SJSA1 (cell line): ENCODE measurements at regions not wholly inside any gene's neighbourhood (a gene's known extent, or its start where the extent isn't known, plus 50 kb on each side); places are given as distances from the start of the nearest gene placed in this dataset.

Source experiments
- DNase-seq, 2 experiments: peaks; one replicate each; pipeline ENCODE4 v3.0.0-alpha.2; 2015 to 2020; ENCODE audit warnings: low spot score in 2 of 2, low read depth in 1 of 2
- H3K27ac ChIP-seq: fragments of 250-450 bp; sonication (Bioruptor Pico); 2 replicates; pipeline ENCODE4 v1.5.1; 2020; ENCODE audit warnings: mild to moderate bottlenecking, moderate library complexity
- H3K27me3 ChIP-seq: fragments of 250-450 bp; sonication (Bioruptor Pico); replicated peaks from 2 replicates; pipeline ENCODE4 v1.5.1; 2020; ENCODE audit warnings: mild to moderate bottlenecking, moderate library complexity
- H3K36me3 ChIP-seq: fragments of 250-450 bp; sonication (Bioruptor Pico); 2 replicates; pipeline ENCODE4 v1.5.1; 2020; ENCODE audit warnings: mild to moderate bottlenecking
- H3K4me1 ChIP-seq: fragments of 250-450 bp; sonication (Bioruptor Pico); replicated peaks from 2 replicates; pipeline ENCODE4 v1.6.1; 2021; ENCODE audit warnings: mild to moderate bottlenecking
- H3K4me3 ChIP-seq: fragments of 250-450 bp; sonication (Bioruptor Pico); 2 replicates; pipeline ENCODE4 v1.5.1; 2020; ENCODE audit warnings: mild to moderate bottlenecking
- H3K9me3 ChIP-seq: fragments of 250-450 bp; sonication (Bioruptor Pico); replicated peaks from 2 replicates; pipeline ENCODE4 v1.5.1; 2020; ENCODE audit warnings: mild to moderate bottlenecking

GRCh38 chr11:127600674-127601073 lies 600.1 kb upstream of the KIRREL3 start:
- no peak overlapping the region for H3K27ac ChIP-seq
- H3K9me3 ChIP-seq: no peaks in the 10 kb centered on the region
- no peak overlapping the region for H3K4me3 ChIP-seq
- H3K4me1 ChIP-seq: no peaks in the 10 kb centered on the region
- DNase-seq: no peak
- H3K27me3 ChIP-seq: no peaks in the 10 kb centered on the region
- H3K36me3 ChIP-seq: no peaks in the 10 kb centered on the region

DNA sequence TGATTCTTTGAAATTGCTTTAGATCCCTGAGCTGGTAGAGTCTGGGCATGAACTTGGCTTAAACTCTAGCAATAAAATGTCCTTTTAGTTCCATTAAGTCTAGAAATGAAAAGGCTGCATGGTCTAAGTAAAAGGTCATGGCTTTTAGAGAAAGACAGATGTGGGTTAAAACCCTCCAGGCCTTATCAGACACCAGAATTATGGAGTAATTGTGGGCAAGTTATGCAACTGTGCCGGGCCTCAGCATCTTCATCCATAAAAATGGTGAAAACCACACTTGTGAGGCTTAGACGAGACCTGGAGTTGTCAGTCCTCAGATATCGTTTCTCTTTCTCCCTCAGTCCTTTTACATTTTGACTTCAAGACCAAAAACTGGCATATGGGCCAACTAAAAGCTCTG lies 597.9 kb upstream of the KIRREL3 start:
- H3K36me3 ChIP-seq: no peaks in the 10 kb centered on the region
- H3K27ac ChIP-seq: no peak overlapping the region
- H3K4me3 ChIP-seq: no peak overlapping the region
- H3K27me3 ChIP-seq: no peaks in the 10 kb centered on the region
- H3K4me1 ChIP-seq: no peaks in the 10 kb centered on the region
- no peak for DNase-seq
- H3K9me3 ChIP-seq: no peaks in the 10 kb centered on the region

GRCh38 chr11:127596433-127596832 lies 595.9 kb upstream of the KIRREL3 start:
- Histone ChIP-seq H3K4me1 (no peaks in the 10 kb centered on the region), H3K27ac (no peak overlapping the region), H3K27me3 (no peaks in the 10 kb centered on the region), H3K36me3 (no peaks in the 10 kb centered on the region), H3K4me3 (no peak overlapping the region), H3K9me3 (no peaks in the 10 kb centered on the region)
- DNase-seq: no peak

GRCh38 chr11:127592371-127592770 lies 591.8 kb upstream of the KIRREL3 start:
- Histone ChIP-seq H3K4me1 (no peaks in the 10 kb centered on the region), H3K9me3 (no peaks in the 10 kb centered on the region), H3K27ac (no peak overlapping the region), H3K27me3 (no peaks in the 10 kb centered on the region), H3K4me3 (no peak overlapping the region), H3K36me3 (no peaks in the 10 kb centered on the region)
- no peak for DNase-seq

GRCh38 chr11:127590314-127590713 lies 589.7 kb upstream of the KIRREL3 start:
- no peak for DNase-seq
- no peak overlapping the region for H3K4me3 ChIP-seq
- no peak overlapping the region for H3K27ac ChIP-seq
- H3K9me3 ChIP-seq: no peaks in the 10 kb centered on the region
- H3K27me3 ChIP-seq: no peaks in the 10 kb centered on the region
- H3K36me3 ChIP-seq: no peaks in the 10 kb centered on the region
- H3K4me1 ChIP-seq: no peaks in the 10 kb centered on the region

DNA sequence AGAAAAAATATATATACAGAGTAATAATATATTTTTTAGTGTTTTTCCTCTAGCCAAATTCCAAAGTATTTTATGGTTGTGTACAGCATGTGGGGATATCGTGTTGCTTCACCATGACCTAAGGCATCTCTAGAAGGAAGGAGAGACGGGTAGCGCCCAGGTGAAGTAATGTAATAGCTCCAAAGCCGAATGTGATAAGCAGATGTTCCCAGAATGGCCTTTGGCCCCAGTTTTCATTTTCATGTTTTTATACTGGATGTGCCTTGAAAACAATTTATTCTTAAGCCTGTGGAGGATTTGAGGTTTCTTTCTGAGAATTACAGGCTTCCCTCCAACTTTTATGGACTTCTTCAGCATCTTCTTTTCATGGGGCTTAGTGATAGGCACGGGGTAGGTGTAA lies 587.9 kb upstream of the KIRREL3 start:
- Histone ChIP-seq H3K4me1 (no peaks in the 10 kb centered on the region), H3K27ac (no peak overlapping the region), H3K27me3 (no peaks in the 10 kb centered on the region), H3K4me3 (no peak overlapping the region), H3K9me3 (no peaks in the 10 kb centered on the region), H3K36me3 (no peaks in the 10 kb centered on the region)
- DNase-seq: no peak

GRCh38 chr11:127587511-127587910 lies 586.9 kb upstream of the KIRREL3 start:
- no peaks in the 10 kb centered on the region for H3K36me3 ChIP-seq
- no peaks in the 10 kb centered on the region for H3K9me3 ChIP-seq
- no peaks in the 10 kb centered on the region for H3K27me3 ChIP-seq
- no peak overlapping the region for H3K27ac ChIP-seq
- no peaks in the 10 kb centered on the region for H3K4me1 ChIP-seq
- no peak overlapping the region for H3K4me3 ChIP-seq
- no peak for DNase-seq

- Histone ChIP-seq H3K4me1 (no peaks in the 10 kb centered on the region), H3K36me3 (no peaks in the 10 kb centered on the region), H3K27me3 (no peaks in the 10 kb centered on the region), H3K9me3 (no peaks in the 10 kb centered on the region), H3K4me3 (no peak overlapping the region), H3K27ac (no peak overlapping the region)
- no peak for DNase-seq
Observed at GRCh38 chr11:127576210-127576609, 575.6 kb upstream of the KIRREL3 start.

GRCh38 chr11:127574478-127574877 lies 573.9 kb upstream of the KIRREL3 start:
- Histone ChIP-seq H3K4me3 (no peak overlapping the region), H3K27me3 (no peaks in the 10 kb centered on the region), H3K36me3 (no peaks in the 10 kb centered on the region), H3K9me3 (no peaks in the 10 kb centered on the region), H3K27ac (no peak overlapping the region), H3K4me1 (no peaks in the 10 kb centered on the region)
- no peak for DNase-seq

GRCh38 chr11:127568891-127569290 lies 568.3 kb upstream of the KIRREL3 start:
- H3K36me3 ChIP-seq: no peaks in the 10 kb centered on the region

DNA sequence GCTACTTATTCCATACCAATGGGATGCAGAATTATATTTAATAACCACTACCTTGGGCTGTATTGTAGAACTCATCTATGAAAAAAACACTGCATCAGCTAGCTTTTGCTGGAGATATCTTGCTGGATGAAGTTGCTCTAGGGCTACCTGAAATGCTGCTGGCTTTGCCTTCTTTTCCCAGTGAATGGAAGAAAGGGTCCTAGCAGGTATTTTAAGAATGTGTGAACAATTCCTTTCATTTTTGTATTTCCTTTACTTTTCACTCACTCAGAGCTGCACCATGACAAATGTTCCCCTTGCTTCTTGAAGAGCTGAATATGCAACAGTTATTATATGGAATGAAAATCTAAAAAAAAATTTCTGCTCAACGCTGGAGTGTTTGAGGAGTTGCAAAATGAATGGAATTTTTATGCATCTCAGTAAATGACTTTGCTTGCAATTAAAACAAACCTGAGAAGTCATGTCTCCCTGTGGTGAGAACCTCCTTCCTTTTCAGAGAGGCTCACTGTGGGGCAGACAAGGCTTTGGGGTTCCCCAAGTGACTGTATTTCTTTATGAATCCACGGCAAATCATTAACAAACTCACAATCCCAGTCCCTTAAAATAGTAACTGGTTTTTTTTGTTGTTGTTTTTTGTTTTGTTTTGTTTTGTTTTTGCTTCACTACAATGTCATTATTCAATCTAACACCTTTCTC lies 566.8 kb upstream of the KIRREL3 start:
- no peak overlapping the region for H3K4me3 ChIP-seq
- no peaks in the 10 kb centered on the region for H3K9me3 ChIP-seq
- no peak overlapping the region for H3K27ac ChIP-seq
- no peaks in the 10 kb centered on the region for H3K27me3 ChIP-seq
- DNase-seq: no peak
- H3K36me3 ChIP-seq: no peaks in the 10 kb centered on the region
- H3K4me1 ChIP-seq: no peaks in the 10 kb centered on the region

More at GRCh38 chr11:127568891-127569290, 568.3 kb upstream of the KIRREL3 start:
- no peak overlapping the region for H3K27ac ChIP-seq
- H3K4me3 ChIP-seq: no peak overlapping the region
- no peak for DNase-seq
- no peaks in the 10 kb centered on the region for H3K27me3 ChIP-seq
- no peaks in the 10 kb centered on the region for H3K9me3 ChIP-seq
- no peaks in the 10 kb centered on the region for H3K4me1 ChIP-seq

DNA sequence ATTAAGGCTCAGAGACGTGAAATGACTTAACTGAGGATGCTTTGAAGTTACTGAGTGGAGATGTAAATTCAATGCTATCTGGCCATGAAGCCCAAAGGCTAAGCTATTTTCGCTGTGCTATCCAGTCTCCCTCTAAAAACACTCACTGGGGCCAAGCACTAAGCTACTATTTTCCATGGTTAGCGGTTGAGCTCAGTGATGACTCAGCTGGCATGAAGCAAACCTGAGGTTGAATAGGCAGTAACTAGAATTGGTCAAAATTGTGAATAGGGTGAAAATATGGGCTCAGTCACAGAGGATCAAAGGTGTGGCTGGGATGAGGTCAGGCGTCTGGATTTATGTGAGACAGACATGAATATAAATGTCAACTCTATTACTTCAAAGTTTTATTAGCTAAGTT lies 564.2 kb upstream of the KIRREL3 start:
- DNase-seq: no peak
- H3K27me3 ChIP-seq: no peaks in the 10 kb centered on the region

DNA sequence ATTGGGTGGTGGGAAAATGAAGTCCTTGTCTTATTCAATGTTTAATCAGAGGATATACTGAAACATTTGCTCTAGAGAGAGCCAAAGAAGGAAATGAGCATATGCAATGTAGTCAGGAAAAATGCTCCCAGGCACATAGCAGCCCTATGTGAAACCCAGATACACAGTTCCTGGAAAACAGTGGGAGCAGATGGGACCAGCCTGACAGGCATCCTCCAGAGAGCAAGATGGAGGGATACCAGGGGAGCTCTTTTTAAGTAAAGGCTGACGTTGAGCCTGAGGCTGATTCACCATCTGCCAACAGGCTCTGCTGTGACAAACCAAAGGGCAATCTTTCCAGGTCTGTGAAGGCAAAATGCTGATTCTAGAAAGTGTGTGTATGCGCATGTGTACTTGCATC lies 559.4 kb upstream of the KIRREL3 start:
- Histone ChIP-seq H3K9me3 (no peaks in the 10 kb centered on the region), H3K36me3 (no peaks in the 10 kb centered on the region), H3K4me3 (no peak overlapping the region), H3K4me1 (no peaks in the 10 kb centered on the region), H3K27me3 (no peaks in the 10 kb centered on the region), H3K27ac (no peak overlapping the region)
- DNase-seq: no peak

More for the DNA sequence above, 564.2 kb upstream of the KIRREL3 start:
- Histone ChIP-seq H3K4me3 (no peak overlapping the region), H3K27ac (no peak overlapping the region), H3K9me3 (no peaks in the 10 kb centered on the region), H3K4me1 (no peaks in the 10 kb centered on the region), H3K36me3 (no peaks in the 10 kb centered on the region)

GRCh38 chr11:127552446-127552845 lies 551.9 kb upstream of the KIRREL3 start:
- Histone ChIP-seq H3K27me3 (no peaks in the 10 kb centered on the region), H3K9me3 (no peaks in the 10 kb centered on the region), H3K4me3 (no peak overlapping the region), H3K27ac (no peak overlapping the region), H3K36me3 (no peaks in the 10 kb centered on the region), H3K4me1 (no peaks in the 10 kb centered on the region)
- no peak for DNase-seq

DNA sequence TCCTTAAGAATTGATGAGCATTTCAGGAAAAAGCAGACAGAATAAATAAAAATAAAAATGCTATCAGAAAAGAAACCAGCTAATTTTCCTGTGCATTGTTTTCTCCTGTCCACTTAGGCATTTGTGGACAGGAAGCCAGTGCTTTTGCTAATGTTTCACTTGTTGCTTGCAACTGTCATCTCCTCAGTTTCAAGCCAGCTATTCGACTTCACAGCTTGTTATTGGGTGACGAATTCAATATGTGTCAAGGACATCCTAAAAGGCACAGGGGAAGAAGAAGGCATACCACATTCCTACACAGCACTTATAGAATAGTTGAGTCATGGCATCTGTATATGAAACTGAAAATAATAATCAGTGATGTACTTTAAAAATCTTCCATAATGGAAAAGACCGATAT lies 530.6 kb upstream of the KIRREL3 start:
- Histone ChIP-seq H3K27ac (no peak overlapping the region), H3K36me3 (no peaks in the 10 kb centered on the region), H3K9me3 (no peaks in the 10 kb centered on the region), H3K27me3 (no peaks in the 10 kb centered on the region), H3K4me1 (no peaks in the 10 kb centered on the region), H3K4me3 (no peak overlapping the region)
- DNase-seq: no peak
